B cell (primary cell): ENCODE measurements at regions not wholly inside any gene's neighbourhood (a gene's known extent, or its start where the extent isn't known, plus 50 kb on each side); places are given as distances from the start of the nearest gene placed in this dataset.
"Not testable (repeated sequence)": the region's sequence is repeated elsewhere in the genome, so short reads cannot be mapped to it uniquely, and the experiment has no call there.

ENCODE experiments used
- ATAC-seq: fragments of 200-7000 bp; cut with Tn5 transposase; one replicate; pipeline ENCODE4 v1.10.0; 2021; ENCODE audit warnings: low read depth, mild to moderate bottlenecking, moderate number of reproducible peaks, moderate library complexity
- CTCF ChIA-PET: fragments of 350-600 bp; sonication (Branson Sonifier 250); formaldehyde crosslinking; loops from one replicate; lab custom pipeline; 2021; ENCODE audit warnings: antibody characterized with exemption, inconsistent platforms; lab: Charles Lee
- POLR2A ChIA-PET: fragments of 350-600 bp; sonication (Branson Sonifier 250); formaldehyde crosslinking; loops from one replicate; lab custom pipeline; 2021; ENCODE audit warnings: antibody characterized with exemption; lab: Charles Lee
- DNase-seq: peaks from one replicate; pipeline ENCODE4 v3.0.0; 2013
- H2AFZ ChIP-seq: 2 replicates; pipeline ENCODE4 v1.6.1; 2012; ENCODE audit warnings: mild to moderate bottlenecking, low read depth, low read length; ENCODE audit not compliant: insufficient read depth, poor library complexity, severe bottlenecking
- H3K27ac ChIP-seq, 2 donors: 1 replicate in 1 of 2; 2 replicates in 1 of 2; pipeline ENCODE4 v1.5.1; 2012 to 2013; ENCODE audit warnings: low read length in 2 of 2, mild to moderate bottlenecking in 2 of 2, moderate library complexity in 1 of 2
- H3K27me3 ChIP-seq, 4 experiments: fragments of 200-600 bp in 1 of 4; sonication (generic) in 1 of 4; replicated peaks in 1 of 4; 1 replicate in 2 of 4; 2 replicates in 2 of 4; pipeline versions ENCODE4 v1.6.1 to v1.7.0; 2013 to 2016; ENCODE audit warnings: low read length in 3 of 4, mild to moderate bottlenecking in 2 of 4, mixed read lengths in 1 of 4, moderate library complexity in 1 of 4; ENCODE audit not compliant: insufficient read depth in 4 of 4, control insufficient read depth in 3 of 4; ENCODE audit errors: control extremely low read depth in 1 of 4
- H3K36me3 ChIP-seq, 2 experiments: replicated peaks in 1 of 2; 1 replicate in 1 of 2; 2 replicates in 1 of 2; pipeline versions ENCODE4 v1.6.1 to v1.7.1; 2013; ENCODE audit warnings: low read length in 1 of 2; ENCODE audit not compliant: insufficient read depth in 2 of 2, control insufficient read depth in 1 of 2; ENCODE audit errors: control extremely low read depth in 1 of 2, extremely low read depth in 1 of 2
- H3K4me1 ChIP-seq, 2 donors: fragments of 200-600 bp in 1 of 2; sonication (generic) in 1 of 2; 1 replicate in 1 of 2; 2 replicates in 1 of 2; pipeline versions ENCODE4 v1.5.1 to v1.6.1; 2013 to 2017; ENCODE audit warnings: low read length in 2 of 2; ENCODE audit not compliant: control insufficient read depth in 2 of 2, insufficient read depth in 2 of 2
- H3K4me2 ChIP-seq: replicated peaks from 2 replicates; pipeline ENCODE3; 2012; ENCODE audit warnings: mild to moderate bottlenecking, low read depth, low read length; ENCODE audit not compliant: poor library complexity, severe bottlenecking
- H3K4me3 ChIP-seq, 5 experiments: fragments of 200-600 bp in 1 of 5; sonication (generic) in 1 of 5; 1 replicate in 3 of 5; 2 replicates in 2 of 5; pipeline versions ENCODE4 v1.5.1 to v1.7.0; 2011 to 2016; ENCODE audit warnings: low read length in 4 of 5, mild to moderate bottlenecking in 4 of 5, low read depth in 2 of 5, control low read depth in 1 of 5, moderate library complexity in 1 of 5; ENCODE audit not compliant: insufficient read depth in 1 of 5; ENCODE audit errors: control extremely low read depth in 1 of 5, extremely low read depth in 1 of 5
- H3K79me2 ChIP-seq: fragments of 200-600 bp; sonication (generic); one replicate; pipeline ENCODE4 v1.6.0; 2016; ENCODE audit warnings: low read length; ENCODE audit not compliant: control insufficient read depth, insufficient read depth
- H3K9ac ChIP-seq: fragments of 200-600 bp; sonication (generic); 2 replicates; pipeline ENCODE4 v1.6.1; 2017; ENCODE audit warnings: mild to moderate bottlenecking, low read length, moderate library complexity
- H3K9me3 ChIP-seq, 3 donors: one replicate each; pipeline versions ENCODE4 v1.6.1 to v1.7.1; 2013; ENCODE audit warnings: low read length in 2 of 3; ENCODE audit not compliant: control insufficient read depth in 2 of 3, insufficient read depth in 1 of 3; ENCODE audit errors: control extremely low read depth in 1 of 3
- H4K20me1 ChIP-seq: 2 replicates; pipeline ENCODE4 v1.6.0; 2012; ENCODE audit warnings: mild to moderate bottlenecking, low read length; ENCODE audit not compliant: insufficient read depth, control insufficient read depth, poor library complexity, severe bottlenecking
- H3K27ac Mint-ChIP-seq: one replicate; pipeline ENCODE4 v1.8.0; 2021; ENCODE audit warnings: mixed read lengths
- H3K27me3 Mint-ChIP-seq: one replicate; pipeline ENCODE4 v1.8.0; 2021; ENCODE audit warnings: mixed read lengths
- H3K4me1 Mint-ChIP-seq: one replicate; pipeline ENCODE4 v1.8.0; 2021; ENCODE audit warnings: mixed read lengths
- H3K4me3 Mint-ChIP-seq: one replicate; pipeline ENCODE4 v1.8.0; 2021; ENCODE audit warnings: mixed read lengths
- H3K9me3 Mint-ChIP-seq: one replicate; pipeline ENCODE4 v1.8.0; 2022; ENCODE audit warnings: mixed read lengths; ENCODE audit not compliant: insufficient read depth
- WGBS: methylation state at CpG from one replicate; pipeline ENCODE4 v1.1.5; 2013; ENCODE audit warnings: missing lambda C conversion rate; ENCODE audit not compliant: insufficient coverage; 5-methylcytosine and 5-hydroxymethylcytosine counted together
- intact Hi-C: fragments of 100-400 bp; cut with micrococcal nuclease; formaldehyde crosslinking; loops from one replicate; pipeline ENCODE4 v1.10.0; 2022

DNA sequence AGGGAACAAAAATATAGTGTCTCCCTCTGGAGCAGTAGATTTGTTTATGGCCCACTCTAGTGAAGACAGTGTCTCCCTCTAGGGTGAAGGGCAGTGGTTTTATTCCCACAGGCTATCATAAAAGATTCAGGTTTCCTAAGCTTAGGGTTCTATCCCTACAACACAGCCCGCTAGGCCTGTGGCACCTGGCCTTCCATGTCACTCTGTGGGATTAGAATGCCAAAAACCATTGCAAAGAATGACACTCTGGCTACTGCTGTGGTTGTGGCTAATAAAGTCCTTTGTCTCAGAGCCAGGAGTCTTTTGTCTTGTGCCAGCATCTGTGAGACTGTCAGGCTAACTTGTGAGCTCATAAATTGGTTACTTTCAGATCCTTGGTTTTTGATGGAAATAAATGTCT is 700.7 kb upstream of the DEFB115 start:
- H3K36me3 ChIP-seq, H3K4me1 Mint-ChIP-seq, H3K9ac ChIP-seq, H3K9me3 ChIP-seq, H3K4me2 ChIP-seq, H3K27ac Mint-ChIP-seq, H3K27me3 Mint-ChIP-seq, intact Hi-C loops, H3K27ac ChIP-seq, ATAC-seq, H3K4me3 ChIP-seq, H3K4me3 Mint-ChIP-seq, H4K20me1 ChIP-seq, CTCF ChIA-PET, H3K9me3 Mint-ChIP-seq, H2AFZ ChIP-seq, H3K27me3 ChIP-seq, H3K4me1 ChIP-seq, DNase-seq, POLR2A ChIA-PET, H3K79me2 ChIP-seq: not testable (repeated sequence)
- no CpG with 5 or more reads among the region's 1 CpG for WGBS

DNA sequence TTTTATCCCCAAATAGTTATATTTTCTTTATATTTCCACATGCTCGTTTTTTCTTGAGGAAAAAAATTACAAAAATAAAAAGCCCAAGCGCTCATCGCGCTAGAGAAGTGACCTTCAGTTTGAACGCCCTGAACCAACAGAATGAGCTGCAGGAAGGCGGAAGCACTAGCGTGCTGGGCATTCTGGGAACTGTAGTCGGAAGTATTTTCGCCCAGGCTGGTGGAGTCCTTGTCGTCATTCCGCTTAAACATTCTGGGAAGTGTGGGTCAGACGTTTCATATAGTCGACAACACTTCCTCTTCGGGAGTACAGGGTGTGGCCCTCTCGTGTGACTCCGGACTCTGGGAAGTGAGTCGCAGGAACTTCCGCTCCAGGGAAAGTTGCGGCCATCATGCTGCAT is 692.4 kb upstream of the DEFB115 start:
- CTCF ChIA-PET, H3K9me3 Mint-ChIP-seq: not testable (repeated sequence)

GRCh38 chr20:30569867-30570266 is 687.6 kb upstream of the DEFB115 start:
- H3K4me3 ChIP-seq, H3K9me3 ChIP-seq, intact Hi-C loops, H3K4me3 Mint-ChIP-seq, H3K9me3 Mint-ChIP-seq, H3K4me1 ChIP-seq, H3K27ac ChIP-seq, DNase-seq, H2AFZ ChIP-seq, H4K20me1 ChIP-seq, POLR2A ChIA-PET, H3K27me3 ChIP-seq, CTCF ChIA-PET, H3K9ac ChIP-seq, H3K79me2 ChIP-seq, H3K4me1 Mint-ChIP-seq, H3K27me3 Mint-ChIP-seq, H3K4me2 ChIP-seq, H3K27ac Mint-ChIP-seq, ATAC-seq, H3K36me3 ChIP-seq: not testable (repeated sequence)
- 95% methylated on average over 3 of the region's 12 CpGs for WGBS

More for the DNA sequence above, 692.4 kb upstream of the DEFB115 start:
- H3K9ac ChIP-seq, intact Hi-C loops, H3K4me3 ChIP-seq, POLR2A ChIA-PET, DNase-seq, ATAC-seq, H3K27me3 Mint-ChIP-seq, H3K4me1 Mint-ChIP-seq, H3K4me2 ChIP-seq, H3K9me3 ChIP-seq, H3K79me2 ChIP-seq, H3K4me1 ChIP-seq, H3K36me3 ChIP-seq, H3K27ac ChIP-seq, H3K27me3 ChIP-seq, H4K20me1 ChIP-seq, H3K27ac Mint-ChIP-seq, H3K4me3 Mint-ChIP-seq, H2AFZ ChIP-seq: not testable (repeated sequence)
- WGBS, result 72% methylated on average over 18 of the region's 19 CpGs

DNA sequence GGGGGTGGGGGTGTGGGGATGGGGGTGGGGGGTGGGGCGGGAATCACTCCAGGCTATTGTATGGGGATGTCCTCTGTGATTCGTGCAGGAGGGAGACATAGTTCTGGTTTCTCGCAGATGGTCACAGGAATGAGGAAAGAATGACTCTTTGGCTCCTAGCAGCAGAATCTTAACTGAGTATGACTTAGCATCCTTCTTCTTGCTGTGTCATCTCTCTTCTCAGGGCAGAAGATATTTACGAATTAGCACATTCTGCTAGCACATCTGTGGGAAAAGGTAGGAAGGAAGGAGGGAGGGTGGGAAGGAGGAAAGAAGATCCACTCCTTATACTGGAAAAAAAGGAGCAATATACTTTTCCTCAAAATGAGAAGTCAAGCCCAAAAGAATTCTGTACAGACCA is 686.8 kb upstream of the DEFB115 start:
- H3K9ac ChIP-seq, H3K4me1 Mint-ChIP-seq, ATAC-seq, H2AFZ ChIP-seq, H3K4me3 ChIP-seq, H3K27me3 Mint-ChIP-seq, DNase-seq, H3K36me3 ChIP-seq, intact Hi-C loops, H3K4me2 ChIP-seq, H3K4me1 ChIP-seq, POLR2A ChIA-PET, H4K20me1 ChIP-seq, H3K27ac ChIP-seq, H3K9me3 Mint-ChIP-seq, H3K79me2 ChIP-seq, CTCF ChIA-PET, H3K27ac Mint-ChIP-seq, H3K4me3 Mint-ChIP-seq, H3K27me3 ChIP-seq, H3K9me3 ChIP-seq: not testable (repeated sequence)
- no CpG with 5 or more reads among the region's 4 CpGs for WGBS
